Upper lobe of left lung (tissue), 4 donors: ENCODE measurements at regions not wholly inside any gene's neighbourhood (a gene's known extent, or its start where the extent isn't known, plus 50 kb on each side); places are given as distances from the start of the nearest gene placed in this dataset.

Experiments
- POLR2AphosphoS5 ChIP-seq, 2 donors: sonication (generic); formaldehyde crosslinking; IDR thresholded peaks; one replicate each; pipeline ENCODE4 v1.5.1; 2017; ENCODE audit warnings: antibody characterized with exemption in 2 of 2
- TF ChIP-seq, protein P1 (sequence below), 6 experiments: fragments of 450-650 bp in 4 of 6; fragments of 200-600 bp in 2 of 6; sonication (generic) in 2 of 6; IDR thresholded peaks; one replicate each; pipeline ENCODE4 v1.5.1; 2016 to 2019; ENCODE audit warnings: antibody characterized with exemption in 6 of 6

GRCh38 chr9:82720515-82720914, 342.4 kb downstream of the RASEF start:
- TF ChIP-seq, protein P1, sequence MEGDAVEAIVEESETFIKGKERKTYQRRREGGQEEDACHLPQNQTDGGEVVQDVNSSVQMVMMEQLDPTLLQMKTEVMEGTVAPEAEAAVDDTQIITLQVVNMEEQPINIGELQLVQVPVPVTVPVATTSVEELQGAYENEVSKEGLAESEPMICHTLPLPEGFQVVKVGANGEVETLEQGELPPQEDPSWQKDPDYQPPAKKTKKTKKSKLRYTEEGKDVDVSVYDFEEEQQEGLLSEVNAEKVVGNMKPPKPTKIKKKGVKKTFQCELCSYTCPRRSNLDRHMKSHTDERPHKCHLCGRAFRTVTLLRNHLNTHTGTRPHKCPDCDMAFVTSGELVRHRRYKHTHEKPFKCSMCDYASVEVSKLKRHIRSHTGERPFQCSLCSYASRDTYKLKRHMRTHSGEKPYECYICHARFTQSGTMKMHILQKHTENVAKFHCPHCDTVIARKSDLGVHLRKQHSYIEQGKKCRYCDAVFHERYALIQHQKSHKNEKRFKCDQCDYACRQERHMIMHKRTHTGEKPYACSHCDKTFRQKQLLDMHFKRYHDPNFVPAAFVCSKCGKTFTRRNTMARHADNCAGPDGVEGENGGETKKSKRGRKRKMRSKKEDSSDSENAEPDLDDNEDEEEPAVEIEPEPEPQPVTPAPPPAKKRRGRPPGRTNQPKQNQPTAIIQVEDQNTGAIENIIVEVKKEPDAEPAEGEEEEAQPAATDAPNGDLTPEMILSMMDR (IDR thresholded peaks at IDR 0.05), result no peak
- TF ChIP-seq POLR2AphosphoS5 (IDR thresholded peaks at IDR 0.05), result no peak
